Kidney glomerular epithelial cell (primary cell): ENCODE measurements at regions not wholly inside any gene's neighbourhood (a gene's known extent, or its start where the extent isn't known, plus 50 kb on each side); places are given as distances from the start of the nearest gene placed in this dataset.

ENCODE experiments used
- DNase-seq: peaks from one replicate; lab custom pipeline; 2025; lab: John Stamatoyannopoulos, UW

GRCh38 chr1:218582646-218583045 lies 237.5 kb downstream of the TGFB2 start:
- no peak for DNase-seq

- no peak for DNase-seq
Observed at GRCh38 chr1:218584418-218585155, 239.5 kb downstream of the TGFB2 start.

- DNase-seq: no peak
Observed at GRCh38 chr1:218585511-218586184, 240.5 kb downstream of the TGFB2 start.

GRCh38 chr1:218587900-218588299 lies 242.8 kb downstream of the TGFB2 start:
- no peak for DNase-seq

GRCh38 chr1:218588540-218589172 lies 243.5 kb downstream of the TGFB2 start:
- DNase-seq: no peak

- DNase-seq: no peak
Observed at GRCh38 chr1:218589487-218589886, 244.4 kb downstream of the TGFB2 start.

GRCh38 chr1:218591966-218592365 lies 246.8 kb downstream of the TGFB2 start:
- DNase-seq: no peak

GRCh38 chr1:218592688-218593087 lies 247.6 kb downstream of the TGFB2 start:
- DNase-seq: no peak

GRCh38 chr1:218600968-218601367 lies 255.8 kb downstream of the TGFB2 start:
- DNase-seq: no peak

GRCh38 chr1:218604217-218604616 lies 259.1 kb downstream of the TGFB2 start:
- no peak for DNase-seq

- DNase-seq: no peak
Observed at GRCh38 chr1:218611916-218612585, 266.9 kb downstream of the TGFB2 start.

- DNase-seq: no peak
Observed at GRCh38 chr1:218613105-218613504, 268.0 kb downstream of the TGFB2 start.

- no peak for DNase-seq
Observed at GRCh38 chr1:218614031-218614430, 268.9 kb downstream of the TGFB2 start.

GRCh38 chr1:218616681-218617080 lies 271.5 kb downstream of the TGFB2 start:
- DNase-seq: no peak

GRCh38 chr1:218617986-218618385 lies 272.9 kb downstream of the TGFB2 start:
- DNase-seq: no peak

- no peak for DNase-seq
Observed at GRCh38 chr1:218620956-218621355, 275.8 kb downstream of the TGFB2 start.

GRCh38 chr1:218624052-218624451 lies 278.9 kb downstream of the TGFB2 start:
- no peak for DNase-seq

- no peak for DNase-seq
Observed at GRCh38 chr1:218625393-218625792, 280.3 kb downstream of the TGFB2 start.

GRCh38 chr1:218633238-218633988 lies 288.3 kb downstream of the TGFB2 start:
- no peak for DNase-seq

GRCh38 chr1:218634212-218634611 lies 289.1 kb downstream of the TGFB2 start:
- DNase-seq: no peak

GRCh38 chr1:218636548-218636947 lies 291.4 kb downstream of the TGFB2 start:
- DNase-seq: no peak

GRCh38 chr1:218640173-218640572 lies 295.0 kb downstream of the TGFB2 start:
- DNase-seq: no peak
